ENCODE measurements at regions not wholly inside any gene's neighbourhood (a gene's known extent, or its start where the extent isn't known, plus 50 kb on each side); places are given as distances from the start of the nearest gene placed in this dataset.

- no peaks in the 10 kb centered on the region for H3K9me3 ChIP-seq
- intact Hi-C loops (cut with DNase I, micrococcal nuclease): no loop called here
- peak; percentile 28 for ATAC-seq
- H3K36me3 ChIP-seq (ENCODE audit: low read depth): no peaks in the 10 kb centered on the region
- DNase-seq: no peak
- TF ChIP-seq CTCF (IDR thresholded peaks at IDR 0.05): no peak
- no peak overlapping the region for H3K4me3 ChIP-seq
- no peaks in the 10 kb centered on the region for H3K4me1 ChIP-seq (ENCODE audit: low read depth)
Observed at GRCh38 chr2:236711440-236711839, 141.8 kb downstream of the ACKR3 start.

GRCh38 chr2:236712304-236712703 lies 142.7 kb downstream of the ACKR3 start:
- no peak for DNase-seq
- Histone ChIP-seq H3K4me3 (no peak overlapping the region), H3K36me3 (ENCODE audit: low read depth) (no peaks in the 10 kb centered on the region), H3K9me3 (no peaks in the 10 kb centered on the region), H3K4me1 (ENCODE audit: low read depth) (no peaks in the 10 kb centered on the region)
- ATAC-seq: no peak
- TF ChIP-seq CTCF (IDR thresholded peaks at IDR 0.05): no peak
- intact Hi-C loops (cut with DNase I, micrococcal nuclease): no loop called here

- no peak for TF ChIP-seq CTCF (IDR thresholded peaks at IDR 0.05)
- ATAC-seq (no peak), DNase-seq (no peak)
- intact Hi-C loops (cut with DNase I, micrococcal nuclease): no loop called here
- Histone ChIP-seq H3K4me1 (ENCODE audit: low read depth) (no peaks in the 10 kb centered on the region), H3K36me3 (ENCODE audit: low read depth) (no peaks in the 10 kb centered on the region), H3K4me3 (no peak overlapping the region), H3K9me3 (no peaks in the 10 kb centered on the region)
Observed at GRCh38 chr2:236712961-236713673, 143.5 kb downstream of the ACKR3 start.

GRCh38 chr2:236714080-236714479 lies 144.5 kb downstream of the ACKR3 start:
- intact Hi-C loops (cut with DNase I, micrococcal nuclease): no loop called here
- no peaks in the 10 kb centered on the region for H3K9me3 ChIP-seq
- H3K4me3 ChIP-seq: no peak overlapping the region
- no peak for ATAC-seq
- no peaks in the 10 kb centered on the region for H3K36me3 ChIP-seq (ENCODE audit: low read depth)
- H3K4me1 ChIP-seq (ENCODE audit: low read depth): no peaks in the 10 kb centered on the region
- no peak for DNase-seq
- TF ChIP-seq CTCF (IDR thresholded peaks at IDR 0.05): no peak

DNA sequence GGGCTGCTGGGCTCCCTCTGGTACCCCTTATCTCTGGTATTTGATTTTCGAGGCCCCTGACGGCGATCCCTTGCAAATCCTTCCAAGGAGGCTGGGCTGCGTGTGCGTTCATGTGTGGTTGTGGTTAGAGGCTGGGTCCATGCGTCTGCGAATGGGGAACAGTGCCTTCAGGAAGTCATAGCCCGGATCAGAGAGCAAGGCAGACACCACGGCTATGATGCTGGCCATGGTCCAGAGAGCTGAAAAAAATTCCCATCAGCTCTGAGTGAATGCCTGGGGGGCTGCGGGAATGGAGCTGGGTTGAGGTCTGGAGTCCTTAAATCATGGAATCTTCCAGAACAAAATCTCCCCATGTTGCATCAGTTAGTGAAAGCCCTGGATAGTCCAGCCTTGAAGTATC lies 145.5 kb downstream of the ACKR3 start:
- no peaks in the 10 kb centered on the region for H3K4me1 ChIP-seq (ENCODE audit: low read depth)
- H3K4me3 ChIP-seq: no peak overlapping the region
- no peak for TF ChIP-seq CTCF (IDR thresholded peaks at IDR 0.05)
- intact Hi-C loops (cut with DNase I, micrococcal nuclease): no loop called here
- DNase-seq: peak in 1 of 3 donors; percentile 29
- no peaks in the 10 kb centered on the region for H3K9me3 ChIP-seq
- H3K36me3 ChIP-seq (ENCODE audit: low read depth): no peaks in the 10 kb centered on the region
- peak; percentile 22 for ATAC-seq

Measured in mucosa of descending colon (tissue), 3 donors.